ENCODE measurements at regions not wholly inside any gene's neighbourhood (a gene's known extent, or its start where the extent isn't known, plus 50 kb on each side); places are given as distances from the start of the nearest gene placed in this dataset.

- no peaks in the 10 kb centered on the region for H3K9me3 ChIP-seq (ENCODE audit: control insufficient read depth in 1 of 2, insufficient read depth in 1 of 2, low read length in 2 of 2)
- no peaks in the 10 kb centered on the region for H3K36me3 Mint-ChIP-seq (ENCODE audit: low read depth)
- no peak overlapping the region for H3K4me3 ChIP-seq (ENCODE audit: low read length)
- ChIA-PET CTCF (no interaction called here), POLR2A (no interaction called here)
- H3K27ac Mint-ChIP-seq: no peak overlapping the region
- H3K4me1 ChIP-seq (ENCODE audit: insufficient read depth, low read length): no peaks in the 10 kb centered on the region
- DNase-seq: no peak
- no peak overlapping the region for H3K4me3 Mint-ChIP-seq
- H3K27me3 ChIP-seq (ENCODE audit: control insufficient read depth in 1 of 2, insufficient read depth in 2 of 2, low read length in 2 of 2): no peaks in the 10 kb centered on the region
- H3K9me3 Mint-ChIP-seq: no peaks in the 10 kb centered on the region
- no peaks in the 10 kb centered on the region for H3K36me3 ChIP-seq (ENCODE audit: insufficient read depth, low read length)
- TF ChIP-seq, protein P1, sequence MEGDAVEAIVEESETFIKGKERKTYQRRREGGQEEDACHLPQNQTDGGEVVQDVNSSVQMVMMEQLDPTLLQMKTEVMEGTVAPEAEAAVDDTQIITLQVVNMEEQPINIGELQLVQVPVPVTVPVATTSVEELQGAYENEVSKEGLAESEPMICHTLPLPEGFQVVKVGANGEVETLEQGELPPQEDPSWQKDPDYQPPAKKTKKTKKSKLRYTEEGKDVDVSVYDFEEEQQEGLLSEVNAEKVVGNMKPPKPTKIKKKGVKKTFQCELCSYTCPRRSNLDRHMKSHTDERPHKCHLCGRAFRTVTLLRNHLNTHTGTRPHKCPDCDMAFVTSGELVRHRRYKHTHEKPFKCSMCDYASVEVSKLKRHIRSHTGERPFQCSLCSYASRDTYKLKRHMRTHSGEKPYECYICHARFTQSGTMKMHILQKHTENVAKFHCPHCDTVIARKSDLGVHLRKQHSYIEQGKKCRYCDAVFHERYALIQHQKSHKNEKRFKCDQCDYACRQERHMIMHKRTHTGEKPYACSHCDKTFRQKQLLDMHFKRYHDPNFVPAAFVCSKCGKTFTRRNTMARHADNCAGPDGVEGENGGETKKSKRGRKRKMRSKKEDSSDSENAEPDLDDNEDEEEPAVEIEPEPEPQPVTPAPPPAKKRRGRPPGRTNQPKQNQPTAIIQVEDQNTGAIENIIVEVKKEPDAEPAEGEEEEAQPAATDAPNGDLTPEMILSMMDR (IDR thresholded peaks at IDR 0.05): no peak
- H3K27ac ChIP-seq (ENCODE audit: low read depth in 1 of 2, low read length in 2 of 2): no peak overlapping the region
- no peak for ATAC-seq (ENCODE audit: poor library complexity)
- H3K4me1 Mint-ChIP-seq (ENCODE audit: low read depth): peaks cover 6% of the 10 kb centered on the region
- no peaks in the 10 kb centered on the region for H3K27me3 Mint-ChIP-seq
- intact Hi-C loops (cut with DNase I, micrococcal nuclease): no loop called here
These were observed 103.8 kb upstream of the AHR start for GRCh38 chr7:17194656-17195055.

GRCh38 chr7:17195576-17195975 is 102.9 kb upstream of the AHR start:
- H3K4me1 Mint-ChIP-seq (ENCODE audit: low read depth): peaks cover 6% of the 10 kb centered on the region
- H3K4me3 ChIP-seq (ENCODE audit: low read length): no peak overlapping the region
- H3K4me3 Mint-ChIP-seq: no peak overlapping the region
- no peak overlapping the region for H3K27ac Mint-ChIP-seq
- H3K9me3 Mint-ChIP-seq: no peaks in the 10 kb centered on the region
- DNase-seq: no peak
- ChIA-PET CTCF (no interaction called here), POLR2A (no interaction called here)
- H3K36me3 Mint-ChIP-seq (ENCODE audit: low read depth): no peaks in the 10 kb centered on the region
- no peaks in the 10 kb centered on the region for H3K36me3 ChIP-seq (ENCODE audit: insufficient read depth, low read length)
- TF ChIP-seq, protein P1 (IDR thresholded peaks at IDR 0.05): no peak
- no peaks in the 10 kb centered on the region for H3K27me3 Mint-ChIP-seq
- no peaks in the 10 kb centered on the region for H3K9me3 ChIP-seq (ENCODE audit: control insufficient read depth in 1 of 2, insufficient read depth in 1 of 2, low read length in 2 of 2)
- ATAC-seq (ENCODE audit: poor library complexity): no peak
- intact Hi-C loops (cut with DNase I, micrococcal nuclease): no loop called here
- no peaks in the 10 kb centered on the region for H3K4me1 ChIP-seq (ENCODE audit: insufficient read depth, low read length)
- H3K27me3 ChIP-seq (ENCODE audit: control insufficient read depth in 1 of 2, insufficient read depth in 2 of 2, low read length in 2 of 2): no peaks in the 10 kb centered on the region
- no peak overlapping the region for H3K27ac ChIP-seq (ENCODE audit: low read depth in 1 of 2, low read length in 2 of 2)

DNA sequence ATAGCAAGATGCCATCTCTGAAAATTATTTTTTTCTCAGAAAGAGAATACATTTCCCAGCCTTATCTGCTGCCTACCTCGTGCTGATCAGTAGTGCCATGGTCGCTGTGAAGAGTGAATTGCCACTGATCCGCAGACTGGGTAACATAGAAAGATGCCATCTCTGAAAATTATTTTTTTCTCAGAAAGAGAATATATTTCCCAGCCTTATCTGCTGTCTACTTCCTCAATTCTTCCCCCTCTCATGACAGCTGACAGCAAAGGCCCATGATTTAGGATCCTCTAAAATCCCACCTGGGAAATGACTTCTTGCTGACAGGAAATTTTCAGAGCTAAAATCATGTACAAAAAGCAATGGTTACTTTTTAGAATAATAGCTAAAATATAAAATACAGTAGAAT is 92.5 kb upstream of the AHR start:
- no peaks in the 10 kb centered on the region for H3K4me1 ChIP-seq (ENCODE audit: insufficient read depth, low read length)

More for the DNA sequence above, 92.5 kb upstream of the AHR start:
- no peaks in the 10 kb centered on the region for H3K27me3 Mint-ChIP-seq
- no peak overlapping the region for H3K4me3 Mint-ChIP-seq
- POLR2A ChIA-PET: no interaction called here
- CTCF ChIA-PET: no interaction called here
- DNase-seq (no peak), ATAC-seq (ENCODE audit: poor library complexity) (no peak)
- H3K9me3 Mint-ChIP-seq: no peaks in the 10 kb centered on the region
- TF ChIP-seq, protein P1 (IDR thresholded peaks at IDR 0.05): no peak
- no peaks in the 10 kb centered on the region for H3K36me3 ChIP-seq (ENCODE audit: insufficient read depth, low read length)
- no peaks in the 10 kb centered on the region for H3K36me3 Mint-ChIP-seq (ENCODE audit: low read depth)
- H3K27me3 ChIP-seq (ENCODE audit: control insufficient read depth in 1 of 2, insufficient read depth in 2 of 2, low read length in 2 of 2): no peaks in the 10 kb centered on the region
- H3K27ac ChIP-seq (ENCODE audit: low read depth in 1 of 2, low read length in 2 of 2): no peak overlapping the region
- H3K9me3 ChIP-seq (ENCODE audit: control insufficient read depth in 1 of 2, insufficient read depth in 1 of 2, low read length in 2 of 2): no peaks in the 10 kb centered on the region
- no peak overlapping the region for H3K27ac Mint-ChIP-seq
- no peak overlapping the region for H3K4me3 ChIP-seq (ENCODE audit: low read length)
- H3K4me1 Mint-ChIP-seq (ENCODE audit: low read depth): no peaks in the 10 kb centered on the region
- intact Hi-C loops (cut with DNase I, micrococcal nuclease): no loop called here

Measured in CD4-positive, alpha-beta T cell (primary cell).